ENCODE measurements at regions not wholly inside any gene's neighbourhood (a gene's known extent, or its start where the extent isn't known, plus 50 kb on each side); places are given as distances from the start of the nearest gene placed in this dataset.

- Histone ChIP-seq H3K9me1 (replicated peaks; ENCODE audit: control insufficient read depth, extremely low read depth, insufficient read depth, low read length) (no peaks in the 10 kb centered on the region), H2AFZ (ENCODE audit: low read depth, low read length) (no peak overlapping the region), H3K4me3 (replicated peaks in 1 of 3; ENCODE audit: insufficient read depth in 1 of 3, low read depth in 1 of 3, low read length in 3 of 3) (no peak overlapping the region), H3K4me2 (ENCODE audit: insufficient read depth, low read length) (no peak overlapping the region), H3K9ac (replicated peaks; ENCODE audit: extremely low read depth, insufficient read depth, low read length) (no peak overlapping the region), H3K27ac (ENCODE audit: insufficient read depth, low read depth, low read length) (no peak overlapping the region), H3K79me2 (ENCODE audit: control insufficient read depth, insufficient read depth, low read length) (no peaks in the 10 kb centered on the region), H4K20me1 (replicated peaks; ENCODE audit: control insufficient read depth, extremely low read depth, insufficient read depth, low read length) (no peaks in the 10 kb centered on the region), H3K36me3 (ENCODE audit: control insufficient read depth in 2 of 2, extremely low read depth in 1 of 2, insufficient read depth in 2 of 2, low read length in 2 of 2) (no peaks in the 10 kb centered on the region), H3K4me1 (ENCODE audit: control insufficient read depth, extremely low read depth, insufficient read depth, low read length) (no peaks in the 10 kb centered on the region), H3K9me3 (replicated peaks; ENCODE audit: control insufficient read depth, insufficient read depth, low read length) (no peaks in the 10 kb centered on the region), H3K27me3 (ENCODE audit: control insufficient read depth in 2 of 2, insufficient read depth in 2 of 2, low read length in 2 of 2) (no peaks in the 10 kb centered on the region)
- ChIA-PET POLR2A (no interaction called here), CTCF (interaction anchor here (1.2 to 6.0 kb wide), 9 partner anchors 11 to 658 kb away, joined by 3 to 74 read pairs (median 6); no protein-coding TSS in a partner anchor)
- no peak for TF ChIP-seq MAX (IDR thresholded peaks at IDR 0.05; ENCODE audit: insufficient read depth, insufficient read length)
- TF ChIP-seq MYC (IDR thresholded peaks at IDR 0.05; ENCODE audit: low read depth, low read length) = no peak
- dilution Hi-C loops (cut with MboI; ENCODE audit: extremely low pct_ligation_motif_present, low sequenced_read_pairs) (no loop called here), intact Hi-C loops (cut with micrococcal nuclease) (loop anchor here (5.0 kb wide), 1 partner anchor 1067 kb away; no protein-coding TSS in a partner anchor)
- no peak for DNase-seq (ENCODE audit: low read depth, low spot score)
- FAIRE-seq = no peak
- BruUV-seq (replicated peaks) = no TSS peak
Measured at GRCh38 chr7:12493863-12494686, 76.4 kb upstream of the SCIN start.

- no peak for TF ChIP-seq EZH2 (IDR thresholded peaks at IDR 0.05; ENCODE audit: borderline replicate concordance, low read depth, low read length, severe bottlenecking)
- TF ChIP-seq JUN (IDR thresholded peaks at IDR 0.05; ENCODE audit: borderline replicate concordance, insufficient read depth, insufficient read length, low read depth) = no peak
- TF ChIP-seq MYC (IDR thresholded peaks at IDR 0.05; ENCODE audit: low read depth, low read length) = no peak
- TF ChIP-seq CTCF (IDR thresholded peaks at IDR 0.05; ENCODE audit: extremely low read depth in 1 of 2, insufficient read depth in 1 of 2, low read depth in 1 of 2, low read length in 2 of 2) = no peak
- TF ChIP-seq MAX (IDR thresholded peaks at IDR 0.05; ENCODE audit: insufficient read depth, insufficient read length) = no peak
- no peak for TF ChIP-seq GATA2 (IDR thresholded peaks at IDR 0.05; ENCODE audit: insufficient read depth, insufficient read length, low read depth, low read length)
- TF ChIP-seq FOS (IDR thresholded peaks at IDR 0.05; ENCODE audit: borderline replicate concordance, insufficient read depth, low read length) = no peak
- TF ChIP-seq POLR2AphosphoS5 (IDR thresholded peaks at IDR 0.05; ENCODE audit: insufficient read depth, low read depth, low read length) = no peak
- TF ChIP-seq POLR2A (IDR thresholded peaks at IDR 0.05; ENCODE audit: low read depth, low read length) = no peak
- BruUV-seq (replicated peaks) = no TSS peak
- Histone ChIP-seq H4K20me1 (replicated peaks; ENCODE audit: control insufficient read depth, extremely low read depth, insufficient read depth, low read length) (no peaks in the 10 kb centered on the region), H3K27ac (ENCODE audit: insufficient read depth, low read depth, low read length) (no peak overlapping the region), H3K36me3 (ENCODE audit: control insufficient read depth in 2 of 2, extremely low read depth in 1 of 2, insufficient read depth in 2 of 2, low read length in 2 of 2) (no peaks in the 10 kb centered on the region), H3K4me3 (replicated peaks in 1 of 3; ENCODE audit: insufficient read depth in 1 of 3, low read depth in 1 of 3, low read length in 3 of 3) (no peak overlapping the region), H3K27me3 (ENCODE audit: control insufficient read depth in 2 of 2, insufficient read depth in 2 of 2, low read length in 2 of 2) (no peaks in the 10 kb centered on the region), H3K9me1 (replicated peaks; ENCODE audit: control insufficient read depth, extremely low read depth, insufficient read depth, low read length) (no peaks in the 10 kb centered on the region), H3K4me2 (ENCODE audit: insufficient read depth, low read length) (no peak overlapping the region), H3K9ac (replicated peaks; ENCODE audit: extremely low read depth, insufficient read depth, low read length) (no peak overlapping the region), H2AFZ (ENCODE audit: low read depth, low read length) (no peak overlapping the region), H3K4me1 (ENCODE audit: control insufficient read depth, extremely low read depth, insufficient read depth, low read length) (no peaks in the 10 kb centered on the region), H3K9me3 (replicated peaks; ENCODE audit: control insufficient read depth, insufficient read depth, low read length) (no peaks in the 10 kb centered on the region), H3K79me2 (ENCODE audit: control insufficient read depth, insufficient read depth, low read length) (no peaks in the 10 kb centered on the region)
- POLR2A ChIA-PET = no interaction called here
- CTCF ChIA-PET = interaction anchor here (0.8 to 6.0 kb wide), 14 partner anchors 10 to 659 kb away, joined by 3 to 74 read pairs (median 5); a partner anchor contains a TSS
- DNase-seq (ENCODE audit: low read depth, low spot score) = no peak
- dilution Hi-C loops (cut with MboI; ENCODE audit: extremely low pct_ligation_motif_present, low sequenced_read_pairs) = no loop called here
- no peak for FAIRE-seq
- intact Hi-C loops (cut with micrococcal nuclease) = loop anchor here (5.0 kb wide), 1 partner anchor 1067 kb away; no protein-coding TSS in a partner anchor
Measured at GRCh38 chr7:12494687-12495024, 75.9 kb upstream of the SCIN start.
